ENCODE measurements at regions not wholly inside any gene's neighbourhood (a gene's known extent, or its start where the extent isn't known, plus 50 kb on each side); places are given as distances from the start of the nearest gene placed in this dataset.

DNA sequence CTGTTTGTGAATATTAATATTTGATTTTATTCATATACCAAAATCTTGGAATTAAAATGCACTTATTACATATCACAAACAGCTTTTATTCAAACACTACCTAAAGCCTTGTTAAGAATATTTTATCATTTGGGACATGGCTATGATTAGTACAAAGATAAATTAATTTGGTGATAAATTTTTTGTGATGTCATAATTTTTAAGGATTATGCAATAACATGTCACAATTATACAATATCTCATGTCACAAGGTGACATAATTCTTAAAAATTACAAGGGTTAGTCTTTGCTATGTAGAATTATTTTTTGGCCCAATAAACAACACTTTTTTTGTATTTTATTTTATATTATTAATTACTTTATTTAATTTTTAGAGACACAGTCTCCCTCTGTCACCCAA lies 113.7 kb downstream of the TMTC3 start:
- H4K20me1 ChIP-seq (replicated peaks; ENCODE audit: control insufficient read depth, extremely low read depth, insufficient read depth, low read length), result no peaks in the 10 kb centered on the region
- no peaks in the 10 kb centered on the region for H3K36me3 ChIP-seq (ENCODE audit: control insufficient read depth in 2 of 2, extremely low read depth in 1 of 2, insufficient read depth in 2 of 2, low read length in 2 of 2)
- dilution Hi-C loops (cut with MboI; ENCODE audit: extremely low pct_ligation_motif_present, low sequenced_read_pairs), result no loop called here
- ChIA-PET CTCF (no interaction called here), POLR2A (no interaction called here)
- H3K4me2 ChIP-seq (ENCODE audit: insufficient read depth, low read length), result no peak overlapping the region
- no peak overlapping the region for H3K4me3 ChIP-seq (replicated peaks in 1 of 3; ENCODE audit: insufficient read depth in 1 of 3, low read depth in 1 of 3, low read length in 3 of 3)
- H3K27ac ChIP-seq (ENCODE audit: insufficient read depth, low read depth, low read length), result no peak overlapping the region
- H3K4me1 ChIP-seq (ENCODE audit: control insufficient read depth, extremely low read depth, insufficient read depth, low read length), result no peaks in the 10 kb centered on the region
- H3K27me3 ChIP-seq (ENCODE audit: control insufficient read depth in 2 of 2, insufficient read depth in 2 of 2, low read length in 2 of 2), result no peaks in the 10 kb centered on the region
- no peak overlapping the region for H2AFZ ChIP-seq (ENCODE audit: low read depth, low read length)
- no peaks in the 10 kb centered on the region for H3K9me1 ChIP-seq (replicated peaks; ENCODE audit: control insufficient read depth, extremely low read depth, insufficient read depth, low read length)
- no peaks in the 10 kb centered on the region for H3K9me3 ChIP-seq (replicated peaks; ENCODE audit: control insufficient read depth, insufficient read depth, low read length)
- DNase-seq (ENCODE audit: low read depth, low spot score) (no peak), FAIRE-seq (no peak)
- H3K79me2 ChIP-seq (ENCODE audit: control insufficient read depth, insufficient read depth, low read length), result no peaks in the 10 kb centered on the region
- no peak for TF ChIP-seq JUN (IDR thresholded peaks at IDR 0.05; ENCODE audit: borderline replicate concordance, insufficient read depth, insufficient read length, low read depth)
- no peak overlapping the region for H3K9ac ChIP-seq (replicated peaks; ENCODE audit: extremely low read depth, insufficient read depth, low read length)
- no TSS peak for BruUV-seq (replicated peaks)
- intact Hi-C loops (cut with micrococcal nuclease), result no loop called here

DNA sequence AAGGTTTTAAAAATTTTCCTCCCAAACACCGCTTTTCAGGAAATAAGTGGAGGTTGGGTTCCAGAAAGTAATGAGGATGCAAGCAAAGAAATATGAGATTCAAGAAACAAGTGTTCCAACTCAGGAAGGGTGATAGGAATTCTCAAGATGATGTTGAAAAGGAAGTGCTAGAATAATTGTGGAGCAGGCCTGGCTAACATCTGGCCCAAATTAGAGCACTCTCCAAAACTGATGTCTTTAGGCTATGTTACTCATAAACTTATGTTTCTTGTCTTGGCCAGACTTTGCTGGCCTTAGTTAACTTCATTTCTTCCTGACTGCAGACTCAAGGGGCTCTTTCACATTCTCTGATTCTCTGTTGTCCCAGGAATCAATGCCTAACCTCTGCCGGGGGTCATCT lies 116.3 kb downstream of the TMTC3 start:
- POLR2A ChIA-PET, result no interaction called here
- no peak overlapping the region for H3K4me2 ChIP-seq (ENCODE audit: insufficient read depth, low read length)

More for the DNA sequence above, 116.3 kb downstream of the TMTC3 start:
- H3K27me3 ChIP-seq (ENCODE audit: control insufficient read depth in 2 of 2, insufficient read depth in 2 of 2, low read length in 2 of 2), result no peaks in the 10 kb centered on the region
- no peak overlapping the region for H3K9ac ChIP-seq (replicated peaks; ENCODE audit: extremely low read depth, insufficient read depth, low read length)
- DNase-seq (ENCODE audit: low read depth, low spot score) (no peak), FAIRE-seq (no peak)
- intact Hi-C loops (cut with micrococcal nuclease) (no loop called here), dilution Hi-C loops (cut with MboI; ENCODE audit: extremely low pct_ligation_motif_present, low sequenced_read_pairs) (no loop called here)
- no peaks in the 10 kb centered on the region for H3K9me1 ChIP-seq (replicated peaks; ENCODE audit: control insufficient read depth, extremely low read depth, insufficient read depth, low read length)
- H3K4me3 ChIP-seq (replicated peaks in 1 of 3; ENCODE audit: insufficient read depth in 1 of 3, low read depth in 1 of 3, low read length in 3 of 3), result no peak overlapping the region
- no peaks in the 10 kb centered on the region for H3K79me2 ChIP-seq (ENCODE audit: control insufficient read depth, insufficient read depth, low read length)
- H3K36me3 ChIP-seq (ENCODE audit: control insufficient read depth in 2 of 2, extremely low read depth in 1 of 2, insufficient read depth in 2 of 2, low read length in 2 of 2), result no peaks in the 10 kb centered on the region
- BruUV-seq (replicated peaks), result no TSS peak
- H4K20me1 ChIP-seq (replicated peaks; ENCODE audit: control insufficient read depth, extremely low read depth, insufficient read depth, low read length), result no peaks in the 10 kb centered on the region
- CTCF ChIA-PET, result no interaction called here
- no peaks in the 10 kb centered on the region for H3K4me1 ChIP-seq (ENCODE audit: control insufficient read depth, extremely low read depth, insufficient read depth, low read length)
- H2AFZ ChIP-seq (ENCODE audit: low read depth, low read length), result no peak overlapping the region
- no peak overlapping the region for H3K27ac ChIP-seq (ENCODE audit: insufficient read depth, low read depth, low read length)
- TF ChIP-seq GATA2 (IDR thresholded peaks at IDR 0.05; ENCODE audit: insufficient read depth, insufficient read length, low read depth, low read length) (no peak), JUN (IDR thresholded peaks at IDR 0.05; ENCODE audit: borderline replicate concordance, insufficient read depth, insufficient read length, low read depth) (no peak), POLR2A (IDR thresholded peaks at IDR 0.05; ENCODE audit: low read depth, low read length) (no peak), FOS (IDR thresholded peaks at IDR 0.05; ENCODE audit: borderline replicate concordance, insufficient read depth, low read length) (no peak), MYC (IDR thresholded peaks at IDR 0.05; ENCODE audit: low read depth, low read length) (no peak), POLR2AphosphoS5 (IDR thresholded peaks at IDR 0.05; ENCODE audit: insufficient read depth, low read depth, low read length) (no peak), EZH2 (IDR thresholded peaks at IDR 0.05; ENCODE audit: borderline replicate concordance, low read depth, low read length, severe bottlenecking) (no peak)
- TF ChIP-seq, protein P1, sequence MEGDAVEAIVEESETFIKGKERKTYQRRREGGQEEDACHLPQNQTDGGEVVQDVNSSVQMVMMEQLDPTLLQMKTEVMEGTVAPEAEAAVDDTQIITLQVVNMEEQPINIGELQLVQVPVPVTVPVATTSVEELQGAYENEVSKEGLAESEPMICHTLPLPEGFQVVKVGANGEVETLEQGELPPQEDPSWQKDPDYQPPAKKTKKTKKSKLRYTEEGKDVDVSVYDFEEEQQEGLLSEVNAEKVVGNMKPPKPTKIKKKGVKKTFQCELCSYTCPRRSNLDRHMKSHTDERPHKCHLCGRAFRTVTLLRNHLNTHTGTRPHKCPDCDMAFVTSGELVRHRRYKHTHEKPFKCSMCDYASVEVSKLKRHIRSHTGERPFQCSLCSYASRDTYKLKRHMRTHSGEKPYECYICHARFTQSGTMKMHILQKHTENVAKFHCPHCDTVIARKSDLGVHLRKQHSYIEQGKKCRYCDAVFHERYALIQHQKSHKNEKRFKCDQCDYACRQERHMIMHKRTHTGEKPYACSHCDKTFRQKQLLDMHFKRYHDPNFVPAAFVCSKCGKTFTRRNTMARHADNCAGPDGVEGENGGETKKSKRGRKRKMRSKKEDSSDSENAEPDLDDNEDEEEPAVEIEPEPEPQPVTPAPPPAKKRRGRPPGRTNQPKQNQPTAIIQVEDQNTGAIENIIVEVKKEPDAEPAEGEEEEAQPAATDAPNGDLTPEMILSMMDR (IDR thresholded peaks at IDR 0.05; ENCODE audit: extremely low read depth in 1 of 2, insufficient read depth in 1 of 2, low read depth in 1 of 2, low read length in 2 of 2), result no peak
- TF ChIP-seq, protein P2, sequence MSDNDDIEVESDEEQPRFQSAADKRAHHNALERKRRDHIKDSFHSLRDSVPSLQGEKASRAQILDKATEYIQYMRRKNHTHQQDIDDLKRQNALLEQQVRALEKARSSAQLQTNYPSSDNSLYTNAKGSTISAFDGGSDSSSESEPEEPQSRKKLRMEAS (IDR thresholded peaks at IDR 0.05; ENCODE audit: insufficient read depth, insufficient read length), result no peak
- no peaks in the 10 kb centered on the region for H3K9me3 ChIP-seq (replicated peaks; ENCODE audit: control insufficient read depth, insufficient read depth, low read length)

All from endothelial cell of umbilical vein (primary cell).